H1 (cell line): ENCODE measurements at regions not wholly inside any gene's neighbourhood (a gene's known extent, or its start where the extent isn't known, plus 50 kb on each side); places are given as distances from the start of the nearest gene placed in this dataset.

Experiments used
- CTCF ChIA-PET: fragments of 300-600 bp; sonication (Branson Sonifier 250); formaldehyde crosslinking; loops from one replicate; lab custom pipeline; 2021; ENCODE audit not compliant: partially characterized antibody; lab: Charles Lee
- POLR2A ChIA-PET: fragments of 300-600 bp; sonication (Branson Sonifier 250); formaldehyde crosslinking; loops from one replicate; lab custom pipeline; 2021; ENCODE audit warnings: inconsistent platforms; ENCODE audit not compliant: partially characterized antibody; lab: Charles Lee
- DNase-seq, 2 experiments: peaks; one replicate each; pipeline versions ENCODE4 v3.0.0 to v3.0.0-alpha.2; 2010 to 2022; ENCODE audit warnings: low spot score in 2 of 2, low read depth in 1 of 2, mixed read lengths in 1 of 2
- FAIRE-seq: peaks from 2 replicates; lab custom pipeline; 2011; peaks lifted over from hg19 to GRCh38; lab: Jason Lieb, UNC
- H2AFZ ChIP-seq: 2 replicates; pipeline ENCODE4 v1.8.1; 2012; ENCODE audit warnings: low read length, inconsistent platforms
- H2AK5ac ChIP-seq: 2 replicates; pipeline ENCODE4 v1.6.1; 2013; ENCODE audit warnings: low read depth, low read length
- H2BK120ac ChIP-seq: replicated peaks from 2 replicates; pipeline ENCODE3; 2013; ENCODE audit warnings: low read depth, low read length, inconsistent platforms
- H2BK12ac ChIP-seq: 2 replicates; pipeline ENCODE4 v1.6.1; 2013; ENCODE audit warnings: low read depth, low read length
- H2BK15ac ChIP-seq: 2 replicates; pipeline ENCODE4 v1.6.1; 2013; ENCODE audit warnings: low read length
- H2BK20ac ChIP-seq: 2 replicates; pipeline ENCODE4 v1.6.1; 2013; ENCODE audit warnings: low read length
- H2BK5ac ChIP-seq: 2 replicates; pipeline ENCODE4 v1.6.1; 2013; ENCODE audit warnings: low read depth, low read length
- H3K14ac ChIP-seq: 2 replicates; pipeline ENCODE4 v1.6.1; 2013; ENCODE audit warnings: inconsistent platforms; ENCODE audit not compliant: insufficient read length
- H3K18ac ChIP-seq: 2 replicates; pipeline ENCODE4 v1.6.1; 2013; ENCODE audit warnings: low read length; ENCODE audit errors: extremely low read depth
- H3K23ac ChIP-seq: 2 replicates; pipeline ENCODE4 v1.6.1; 2013; ENCODE audit warnings: inconsistent platforms; ENCODE audit not compliant: insufficient read length
- H3K23me2 ChIP-seq: 2 replicates; pipeline ENCODE4 v1.6.1; 2013; ENCODE audit warnings: low read depth, low read length
- H3K27ac ChIP-seq: 2 replicates; pipeline ENCODE4 v1.6.1; 2011; ENCODE audit warnings: low read depth, low read length, inconsistent platforms
- H3K27me3 ChIP-seq, 4 experiments: replicated peaks in 1 of 4; 1 replicate in 1 of 4; 2 replicates in 3 of 4; pipeline versions ENCODE4 v1.6.1 to v1.8.1; 2011 to 2013; ENCODE audit warnings: low read length in 3 of 4, mild to moderate bottlenecking in 3 of 4, inconsistent platforms in 2 of 4, mixed read lengths in 2 of 4, moderate library complexity in 1 of 4; ENCODE audit not compliant: control insufficient read depth in 3 of 4, insufficient read depth in 3 of 4; ENCODE audit errors: extremely low read depth in 1 of 4
- H3K36me3 ChIP-seq, 4 experiments: 2 replicates each; pipeline versions ENCODE4 v1.6.1 to v1.8.1; 2011 to 2013; ENCODE audit warnings: mild to moderate bottlenecking in 4 of 4, low read length in 3 of 4, moderate library complexity in 2 of 4, control low read depth in 1 of 4, inconsistent platforms in 1 of 4; ENCODE audit not compliant: insufficient read depth in 4 of 4, control insufficient read depth in 2 of 4
- H3K4ac ChIP-seq: replicated peaks from 2 replicates; pipeline ENCODE3; 2013; ENCODE audit warnings: low read length, low read depth, mixed read lengths, inconsistent platforms; ENCODE audit not compliant: insufficient read length
- H3K4me1 ChIP-seq, 4 experiments: replicated peaks in 1 of 4; 1 replicate in 1 of 4; 2 replicates in 3 of 4; pipeline versions ENCODE4 v1.6.1 to v1.8.1; 2011 to 2013; ENCODE audit warnings: low read length in 3 of 4, inconsistent platforms in 2 of 4, mixed read lengths in 1 of 4; ENCODE audit not compliant: insufficient read depth in 4 of 4, control insufficient read depth in 3 of 4
- H3K4me2 ChIP-seq, 2 experiments: 2 replicates each; pipeline versions ENCODE4 v1.6.1 to v1.8.1; 2011 to 2013; ENCODE audit warnings: low read depth in 2 of 2, low read length in 2 of 2, control low read depth in 1 of 2, inconsistent platforms in 1 of 2, mild to moderate bottlenecking in 1 of 2; ENCODE audit not compliant: insufficient read depth in 1 of 2
- H3K4me3 ChIP-seq, 4 experiments: fragments of 200-600, 300-600 bp in 1 of 4; sonication (generic), shearing (Covaris generic), sonication (Bioruptor Twin) in 1 of 4; 2 replicates each; pipeline versions ENCODE4 v1.5.1 to v1.8.1; 2011 to 2016; ENCODE audit warnings: low read length in 4 of 4, low read depth in 3 of 4, control low read depth in 2 of 4, inconsistent platforms in 2 of 4, mild to moderate bottlenecking in 2 of 4, mixed read lengths in 1 of 4, moderate library complexity in 1 of 4; ENCODE audit not compliant: insufficient read depth in 2 of 4; ENCODE audit errors: extremely low read depth in 1 of 4
- H3K56ac ChIP-seq: replicated peaks from 2 replicates; pipeline ENCODE3; 2013; ENCODE audit warnings: low read depth, mild to moderate bottlenecking, mixed read lengths, low read length, inconsistent platforms; ENCODE audit not compliant: insufficient read length
- H3K79me1 ChIP-seq: 2 replicates; pipeline ENCODE4 v1.6.1; 2013; ENCODE audit warnings: low read depth, low read length, control low read depth
- H3K79me2 ChIP-seq, 2 experiments: 2 replicates each; pipeline versions ENCODE4 v1.6.1 to v1.8.1; 2012 to 2013; ENCODE audit warnings: low read length in 2 of 2, mild to moderate bottlenecking in 2 of 2, inconsistent platforms in 1 of 2; ENCODE audit not compliant: insufficient read depth in 2 of 2, control insufficient read depth in 1 of 2
- H3K9ac ChIP-seq, 4 experiments: replicated peaks in 1 of 4; 1 replicate in 1 of 4; 2 replicates in 3 of 4; pipeline versions ENCODE4 v1.6.1 to v1.8.1; 2011 to 2013; ENCODE audit warnings: low read depth in 3 of 4, low read length in 3 of 4, control low read depth in 2 of 4, mild to moderate bottlenecking in 2 of 4, moderate library complexity in 2 of 4, inconsistent platforms in 1 of 4; ENCODE audit errors: extremely low read depth in 1 of 4
- H3K9me3 ChIP-seq, 2 experiments: 2 replicates each; pipeline versions ENCODE4 v1.6.1 to v1.8.1; 2012 to 2013; ENCODE audit warnings: mild to moderate bottlenecking in 2 of 2, moderate library complexity in 2 of 2, control low read depth in 1 of 2, inconsistent platforms in 1 of 2, low read depth in 1 of 2, low read length in 1 of 2, mixed read lengths in 1 of 2; ENCODE audit not compliant: insufficient read depth in 2 of 2
- H4K20me1 ChIP-seq, 2 experiments: replicated peaks in 1 of 2; 2 replicates each; pipeline versions ENCODE3 to v1.8.1; 2011 to 2013; ENCODE audit warnings: inconsistent platforms in 2 of 2, low read length in 2 of 2, mild to moderate bottlenecking in 1 of 2; ENCODE audit not compliant: insufficient read depth in 2 of 2, control insufficient read depth in 1 of 2
- H4K5ac ChIP-seq: 2 replicates; pipeline ENCODE4 v1.6.1; 2013; ENCODE audit warnings: low read length, low read depth, mixed read lengths, inconsistent platforms; ENCODE audit not compliant: insufficient read length
- H4K8ac ChIP-seq: 2 replicates; pipeline ENCODE4 v1.8.0; 2013; ENCODE audit warnings: mild to moderate bottlenecking, moderate library complexity, low read length, inconsistent platforms; ENCODE audit not compliant: insufficient read depth; ENCODE audit errors: extremely low read depth
- H4K91ac ChIP-seq: replicated peaks from 2 replicates; pipeline ENCODE3; 2013; ENCODE audit warnings: low read length, mixed read lengths, inconsistent platforms; ENCODE audit not compliant: insufficient read length
- BRCA1 ChIP-seq: IDR thresholded peaks from 2 replicates; pipeline ENCODE4 v1.6.1; 2012; ENCODE audit warnings: low read depth, low read length, improper control_type of control experiment
- E2F6 ChIP-seq: IDR thresholded peaks from 2 replicates; pipeline ENCODE4 v1.6.1; 2012; ENCODE audit warnings: inconsistent platforms
- MAX ChIP-seq: IDR thresholded peaks from 2 replicates; pipeline ENCODE4 v1.6.1; 2012; ENCODE audit warnings: inconsistent platforms
- NANOG ChIP-seq: IDR thresholded peaks from 2 replicates; pipeline ENCODE4 v1.6.1; 2011; ENCODE audit warnings: low read length, low read depth, mild to moderate bottlenecking, inconsistent platforms; ENCODE audit not compliant: insufficient read depth, poor library complexity, severe bottlenecking
- PHF8 ChIP-seq: fragments of 200-600 bp; sonication (generic); conservative IDR thresholded peaks from 2 replicates; pipeline ENCODE4 v1.7.1; 2012; ENCODE audit warnings: low read depth, mild to moderate bottlenecking, inconsistent platforms, low read length, moderate library complexity
- RFX5 ChIP-seq: IDR thresholded peaks from 2 replicates; pipeline ENCODE4 v1.6.1; 2011; ENCODE audit warnings: low read depth, low read length, improper control_type of control experiment, borderline replicate concordance
- RNF2 ChIP-seq: fragments of 200-900, 300-1000 bp; sonication (generic); IDR thresholded peaks from 2 replicates; pipeline ENCODE4 v1.7.1; 2016; ENCODE audit warnings: borderline replicate concordance, low read depth, mild to moderate bottlenecking, antibody characterized with exemption, low read length; ENCODE audit not compliant: poor library complexity, severe bottlenecking; ENCODE audit errors: missing control alignments
- SIRT6 ChIP-seq: IDR thresholded peaks from one replicate; pipeline ENCODE4 v1.7.1; 2012; ENCODE audit warnings: low read length, inconsistent platforms
- SP1 ChIP-seq: IDR thresholded peaks from 2 replicates; pipeline ENCODE4 v1.6.1; 2011; ENCODE audit warnings: low read depth, low read length
- YY1 ChIP-seq: IDR thresholded peaks from 2 replicates; pipeline ENCODE4 v1.6.1; 2011; ENCODE audit warnings: low read depth, mild to moderate bottlenecking, low read length
- WGBS, 2 experiments: shearing (Covaris generic) in 1 of 2; methylation state at CpG; one replicate each; pipeline versions ENCODE4 v1.1.6 to v1.1.7; 2013 to 2015; ENCODE audit warnings: low lambda C conversion rate in 2 of 2, mixed read lengths in 2 of 2, inconsistent platforms in 1 of 2, low coverage in 1 of 2, missing lambda C conversion rate in 1 of 2; ENCODE audit not compliant: insufficient replicate concordance in 2 of 2, insufficient coverage in 1 of 2, insufficient read length in 1 of 2; ENCODE audit errors: extremely low coverage in 1 of 2, missing lambda C conversion rate in 1 of 2; 5-methylcytosine and 5-hydroxymethylcytosine counted together

DNA sequence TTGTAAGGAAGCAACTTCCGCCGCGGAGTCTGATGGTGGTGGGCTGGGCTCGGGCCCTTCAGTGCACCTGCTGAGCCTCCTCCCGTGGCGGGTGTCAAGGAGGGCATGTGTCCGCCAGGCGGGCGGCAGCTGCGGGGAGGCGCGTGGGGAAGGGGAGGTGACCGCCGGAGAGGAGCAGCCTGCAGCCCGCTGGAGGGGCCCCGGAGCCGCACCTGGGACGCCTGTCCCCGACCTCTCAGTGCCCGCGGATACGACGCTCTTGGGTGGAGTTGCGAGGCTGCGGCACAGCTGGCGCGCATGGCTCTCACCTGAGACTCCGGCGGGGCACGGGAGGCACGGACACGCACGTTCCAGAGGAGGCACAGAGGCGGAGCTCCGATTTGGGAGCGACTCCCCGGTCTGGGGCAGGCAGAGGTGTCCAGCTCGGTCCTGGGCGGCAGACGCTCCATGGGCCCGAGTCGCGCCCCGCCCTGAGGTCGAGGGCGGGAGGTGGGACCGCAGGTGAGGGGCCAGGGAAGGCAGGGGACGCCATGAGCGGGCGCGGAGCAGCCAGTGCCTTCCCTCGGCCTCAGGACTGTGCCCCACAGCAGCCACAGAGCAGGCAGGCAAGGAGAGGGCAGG lies 50.2 kb upstream of the PRR20G start:
- H3K27ac ChIP-seq = no peak overlapping the region
- no peak overlapping the region for H2BK20ac ChIP-seq
- POLR2A ChIA-PET = no interaction called here
- H3K79me1 ChIP-seq = no peaks in the 10 kb centered on the region
- no peak overlapping the region for H2AFZ ChIP-seq
- CTCF ChIA-PET = interaction anchor here (0.6 kb wide), 2 partner anchors 118 to 203 kb away, joined by 3 read pairs; no protein-coding TSS in a partner anchor
- H4K5ac ChIP-seq = no peak overlapping the region
- no peak overlapping the region for H3K23ac ChIP-seq
- peaks cover 0 to 4% of the 10 kb centered on the region in 2 experiments for H4K20me1 ChIP-seq
- peak overlapping the region; percentile 38 to 50; a peak in 3 of 4 replicates for H3K4me2 ChIP-seq
- no peaks in the 10 kb centered on the region for H3K27me3 ChIP-seq
- H3K4ac ChIP-seq = no peak overlapping the region
- no peak overlapping the region for H2BK12ac ChIP-seq
- no peak overlapping the region for H2BK15ac ChIP-seq
- DNase-seq (no peak), FAIRE-seq (no peak)
- H3K9ac ChIP-seq = no peak overlapping the region
- H3K36me3 ChIP-seq = no peaks in the 10 kb centered on the region
- H3K79me2 ChIP-seq = peaks cover 0 to 4% of the 10 kb centered on the region in 2 experiments; a peak in 1 of 4 replicates
- no peak overlapping the region for H2AK5ac ChIP-seq
- TF ChIP-seq MAX = 0 out of 2 replicates have a peak, but pooled peaks have one; percentile 19
- no peak for TF ChIP-seq YY1
- no peak for TF ChIP-seq PHF8
- no peak for TF ChIP-seq SIRT6
- no peak for TF ChIP-seq RNF2
- TF ChIP-seq E2F6 = peak; percentile 55; the same call in 1 of the 2 replicates
- TF ChIP-seq SP1 = no peak
- no peak for TF ChIP-seq RFX5
- TF ChIP-seq BRCA1 = no peak
- TF ChIP-seq NANOG = no peak
- no peaks in the 10 kb centered on the region for H3K4me1 ChIP-seq
- WGBS, 2 experiments = 80% methylated on average over 20 of the region's 52 CpGs; no CpG with 5 or more reads in 1 of the 2 experiments
- no peak overlapping the region for H2BK120ac ChIP-seq
- H3K9me3 ChIP-seq = no peaks in the 10 kb centered on the region; a peak in 1 of 4 replicates
- no peak overlapping the region; the same call in 1 of the 2 replicates for H4K8ac ChIP-seq
- no peak overlapping the region; the same call in 1 of the 2 replicates for H3K18ac ChIP-seq
- H3K23me2 ChIP-seq = peaks cover 6% of the 10 kb centered on the region
- H3K14ac ChIP-seq = no peak overlapping the region
- H4K91ac ChIP-seq = no peak overlapping the region
- peak overlapping the region in 2 of 4 experiments; percentile 5 to 21; a peak in 2 of 8 replicates for H3K4me3 ChIP-seq
- H3K56ac ChIP-seq = no peak overlapping the region
- H2BK5ac ChIP-seq = no peak overlapping the region
